ENCODE measurements at regions not wholly inside any gene's neighbourhood (a gene's known extent, or its start where the extent isn't known, plus 50 kb on each side); places are given as distances from the start of the nearest gene placed in this dataset.

- ATAC-seq: no peak
These were observed 242.5 kb downstream of the TTLL2 start for GRCh38 chr6:167567142-167568033.

- ATAC-seq: no peak
These were observed 243.6 kb downstream of the TTLL2 start for GRCh38 chr6:167568407-167569024.

DNA sequence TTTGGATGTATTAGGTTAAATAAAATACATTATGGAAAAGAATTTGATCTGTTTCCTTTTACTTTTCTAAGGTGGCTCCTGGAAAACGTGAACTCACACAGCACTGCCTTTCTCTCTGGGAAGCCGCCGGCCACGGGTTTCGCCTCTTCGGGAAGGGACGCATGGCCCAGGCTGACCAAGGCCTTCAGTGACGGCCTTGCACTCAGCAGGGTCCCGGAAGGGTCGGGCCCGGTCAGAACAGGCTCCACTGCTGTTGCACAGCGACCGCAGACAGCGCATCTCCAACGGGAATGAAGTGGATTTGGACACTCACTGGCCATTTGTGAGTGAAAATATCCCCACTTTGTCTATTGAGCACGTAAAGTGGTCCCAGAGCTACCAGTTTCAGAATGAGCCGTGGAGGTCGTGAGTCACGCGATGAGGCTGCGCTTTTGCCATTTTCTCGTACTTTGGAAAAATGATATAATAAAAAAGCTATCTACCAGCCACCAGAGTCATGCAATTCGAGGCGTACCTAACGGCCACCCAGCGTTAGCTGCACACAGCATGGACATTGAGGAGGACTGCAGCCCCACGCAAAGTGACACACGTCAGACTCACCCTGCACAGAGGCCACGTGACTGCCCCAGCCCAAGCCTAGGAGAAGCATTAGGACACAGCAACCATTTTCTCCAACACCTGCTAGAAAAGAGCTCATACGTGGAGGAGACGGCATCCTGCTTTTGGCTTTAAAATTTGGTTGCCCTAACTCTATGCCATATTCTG, 244.3 kb downstream of the TTLL2 start:
- no peak for ATAC-seq

GRCh38 chr6:167569879-167570278, 245.0 kb downstream of the TTLL2 start:
- no peak for ATAC-seq

DNA sequence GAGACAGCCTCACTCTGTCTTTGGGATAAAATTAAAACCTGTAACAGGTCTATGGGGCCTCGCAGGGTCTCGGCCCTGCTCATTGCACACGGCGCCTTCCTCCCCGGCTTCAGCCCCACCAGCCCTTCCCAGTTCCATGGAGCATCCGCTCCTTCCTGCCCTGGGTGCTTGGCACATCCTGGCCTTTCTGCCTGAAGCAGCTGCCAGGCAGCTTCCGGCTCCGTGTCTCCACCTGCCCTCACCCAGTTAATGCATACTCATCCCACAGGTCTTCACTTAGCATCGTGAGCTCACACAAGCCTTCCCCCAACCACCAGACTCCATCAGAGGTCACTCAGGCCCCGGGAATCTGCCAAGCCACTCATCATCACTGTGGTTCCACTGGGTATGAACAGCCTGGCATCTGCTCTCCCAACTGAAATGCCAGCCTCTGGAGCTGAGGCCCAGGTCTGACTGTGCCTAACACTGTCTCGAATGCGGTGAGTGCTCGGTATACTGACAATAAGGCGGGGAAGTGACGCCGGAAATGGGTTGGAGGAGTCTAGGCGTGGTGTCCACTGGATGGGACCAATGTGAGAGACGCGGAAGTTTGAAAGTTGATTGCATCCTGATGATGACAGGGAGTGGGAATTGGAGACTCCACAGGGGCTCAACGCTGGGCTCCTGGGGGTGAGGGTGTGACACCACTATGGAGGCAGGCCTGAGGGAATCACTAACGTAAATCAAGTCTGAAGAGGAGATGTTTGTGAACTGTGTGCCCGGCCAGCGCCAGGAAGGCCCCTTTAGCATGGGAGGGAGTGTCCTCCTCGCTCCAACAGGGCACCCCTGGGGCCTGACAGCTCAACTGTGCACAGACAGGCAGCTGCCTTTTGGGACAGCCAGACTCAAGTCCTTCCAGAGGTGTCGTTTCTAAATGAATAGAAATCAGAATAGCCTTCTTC, 245.8 kb downstream of the TTLL2 start:
- no peak for ATAC-seq

- no peak for ATAC-seq
These were observed 246.7 kb downstream of the TTLL2 start for GRCh38 chr6:167571550-167571949.

DNA sequence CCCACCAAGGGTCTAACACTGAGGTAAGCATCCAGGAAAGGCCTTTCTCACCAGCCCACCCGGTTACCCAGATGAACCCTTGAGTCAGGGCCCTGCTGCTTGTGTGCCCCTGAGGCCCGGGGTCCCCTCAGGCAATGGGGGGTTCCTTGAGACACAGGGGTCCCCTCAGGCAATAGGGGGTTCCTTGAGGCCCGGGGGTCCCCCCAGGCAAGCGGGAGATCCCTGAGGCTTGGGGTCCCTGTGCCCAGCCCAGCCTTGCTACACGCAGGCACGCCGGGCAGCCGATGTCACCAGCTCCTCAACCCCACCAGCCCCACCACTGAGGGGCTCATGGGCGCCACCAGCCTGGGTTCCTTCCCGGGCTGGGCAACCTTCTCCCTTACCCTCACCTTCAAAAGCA, 247.2 kb downstream of the TTLL2 start:
- no peak for ATAC-seq

DNA sequence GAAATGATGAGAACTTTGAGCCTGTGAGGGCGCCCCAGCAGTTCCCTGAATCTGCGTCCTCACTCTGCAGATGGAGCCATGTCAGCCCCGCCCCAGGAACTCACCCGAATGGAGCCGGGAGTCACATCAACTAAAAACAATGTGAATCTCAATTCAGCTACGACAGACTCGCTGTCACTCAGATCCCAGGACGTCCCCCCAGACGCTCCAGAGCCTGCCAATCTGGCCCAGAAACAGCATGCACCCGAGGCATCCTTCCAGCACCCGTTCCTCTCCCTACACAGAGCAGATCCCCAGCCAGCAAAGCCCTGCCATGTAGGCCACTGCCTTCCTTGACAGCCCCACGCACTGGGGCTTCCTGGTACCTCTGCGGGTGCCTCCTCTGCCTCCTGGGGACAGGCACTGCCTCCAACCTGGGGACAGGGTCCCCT, 248.0 kb downstream of the TTLL2 start:
- no peak for ATAC-seq

GRCh38 chr6:167573461-167574215, 248.8 kb downstream of the TTLL2 start:
- ATAC-seq: no peak

DNA sequence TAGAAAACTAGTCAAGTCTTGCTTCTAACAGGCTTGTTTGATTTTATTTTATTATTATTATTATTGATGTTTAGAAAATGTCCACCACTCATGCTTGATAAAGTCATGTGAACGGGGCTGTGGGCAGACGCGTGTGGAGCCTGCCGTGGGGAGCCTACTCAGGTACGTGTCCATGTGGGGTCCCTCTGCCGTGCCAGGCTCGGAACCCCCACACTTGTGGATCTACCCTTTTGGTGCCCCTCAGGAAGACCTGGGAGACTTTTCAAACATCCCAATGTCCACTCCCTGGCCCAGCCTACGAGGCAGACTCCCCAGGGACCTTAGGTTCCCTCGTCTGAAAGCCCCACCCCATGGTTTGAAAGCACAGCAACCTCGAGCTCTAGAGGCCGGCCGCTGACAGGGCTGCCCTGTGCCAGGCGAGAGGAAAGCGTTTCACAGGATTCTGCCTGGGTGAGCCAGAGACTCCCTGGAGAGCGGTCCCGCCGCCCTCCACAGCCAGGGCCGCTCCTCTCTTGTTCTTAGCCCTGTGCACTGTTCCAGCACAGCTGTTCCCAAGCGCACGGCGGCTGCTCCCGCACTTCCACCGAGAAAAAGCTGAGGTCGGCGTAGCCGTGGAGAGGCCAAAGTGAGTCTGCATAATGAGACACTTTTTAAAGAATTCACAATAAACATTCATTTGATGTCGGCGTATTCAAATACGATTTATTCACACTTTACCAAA, 249.7 kb downstream of the TTLL2 start:
- ATAC-seq: no peak

DNA sequence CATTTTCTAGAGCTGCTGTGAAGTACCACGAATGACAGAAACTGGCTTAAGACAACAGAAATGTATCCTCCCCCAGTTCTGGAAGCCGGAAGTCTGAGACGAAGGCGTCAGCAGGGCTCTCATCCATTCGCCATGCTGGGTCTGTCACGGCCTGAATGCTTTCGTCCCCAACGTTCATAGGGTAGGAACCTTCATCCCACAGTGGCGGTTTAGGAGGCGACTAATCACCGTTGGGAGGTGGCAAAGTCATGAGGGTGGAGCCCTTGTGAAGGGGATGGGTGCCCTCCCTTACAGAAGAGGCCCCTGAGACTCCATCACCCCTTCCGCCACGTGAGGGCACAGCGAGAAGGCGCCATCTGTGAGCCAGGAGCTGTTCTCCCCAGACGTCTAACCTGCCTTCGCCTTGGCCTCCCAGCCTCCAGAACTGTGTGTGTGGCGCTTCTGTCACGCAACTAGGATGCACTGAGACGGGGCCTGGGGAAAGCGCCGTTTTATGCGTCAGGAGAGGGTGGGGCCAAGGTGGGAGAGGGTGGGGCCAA, 250.3 kb downstream of the TTLL2 start:
- ATAC-seq: no peak

DNA sequence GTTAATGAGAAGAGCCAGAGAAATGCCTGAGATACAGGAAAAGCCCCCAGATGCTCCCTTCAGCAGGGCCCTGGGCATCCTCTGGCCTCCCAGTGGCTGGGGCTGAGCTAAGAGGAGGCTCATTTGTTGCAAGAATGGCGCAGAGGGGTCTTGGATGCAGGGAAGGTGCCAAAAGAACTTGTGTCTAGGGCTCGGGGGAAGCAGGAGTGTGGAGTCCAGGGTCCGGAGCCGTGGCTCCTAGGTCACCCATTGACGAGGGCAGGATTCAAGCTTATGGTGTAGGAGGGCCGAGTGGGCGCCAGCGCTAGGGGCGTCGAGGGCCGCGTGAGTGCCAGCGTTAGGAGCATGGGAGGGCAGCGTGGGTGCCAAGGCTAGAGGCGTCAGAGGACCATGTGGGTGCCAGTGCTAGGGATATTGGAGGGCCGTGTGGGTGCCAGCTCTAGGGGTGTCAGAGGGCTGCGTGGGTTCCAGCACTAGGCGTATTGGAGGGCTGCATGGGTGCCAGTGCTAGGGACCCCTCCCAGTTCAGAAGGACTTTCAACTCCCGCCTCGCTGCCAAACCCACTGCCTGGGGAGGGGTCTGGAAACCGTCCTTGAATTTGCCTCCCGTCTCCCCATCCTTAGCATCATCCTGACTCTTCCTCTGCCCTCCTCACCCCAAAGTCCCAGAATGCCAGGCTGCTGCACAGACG, 250.5 kb upstream of the AFDN start:
- no peak for ATAC-seq

DNA sequence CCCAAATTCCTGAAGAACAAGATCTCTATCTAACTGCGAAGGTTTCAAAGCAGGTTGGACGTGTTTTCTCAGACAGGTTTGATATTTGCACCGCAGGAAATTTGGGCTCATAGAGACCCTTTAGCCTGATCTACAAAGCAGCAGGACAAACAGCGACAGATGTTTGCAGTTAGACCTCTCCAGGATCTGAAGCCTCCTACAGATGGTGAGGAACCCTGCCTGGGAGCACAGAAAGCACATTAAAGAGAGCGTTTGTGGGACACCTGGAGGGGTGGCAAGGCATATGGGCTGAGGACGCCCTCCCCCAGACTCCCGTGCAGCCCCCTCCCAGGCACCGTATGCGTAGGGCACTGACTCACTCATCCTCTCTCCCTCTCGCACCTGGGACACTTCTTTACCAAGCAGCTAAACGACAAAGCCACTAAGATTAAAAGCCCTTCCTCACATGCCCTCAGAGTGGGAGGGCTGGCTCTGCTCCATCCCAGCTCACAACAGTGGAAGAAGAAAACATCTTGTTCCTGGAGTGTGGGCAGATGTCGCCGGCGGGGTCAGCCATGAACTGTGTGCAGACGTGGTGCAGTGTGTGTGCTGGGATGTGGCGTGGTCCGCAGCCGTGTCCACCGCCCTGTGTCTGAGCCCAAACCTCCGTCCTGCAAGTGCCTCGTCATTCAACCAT, 249.7 kb upstream of the AFDN start:
- ATAC-seq: no peak

- no peak for ATAC-seq
These were observed 248.8 kb upstream of the AFDN start for GRCh38 chr6:167577891-167578361.

- ATAC-seq: no peak
These were observed 248.3 kb upstream of the AFDN start for GRCh38 chr6:167578371-167578901.

- ATAC-seq: no peak
These were observed 246.7 kb upstream of the AFDN start for GRCh38 chr6:167579806-167580618.

DNA sequence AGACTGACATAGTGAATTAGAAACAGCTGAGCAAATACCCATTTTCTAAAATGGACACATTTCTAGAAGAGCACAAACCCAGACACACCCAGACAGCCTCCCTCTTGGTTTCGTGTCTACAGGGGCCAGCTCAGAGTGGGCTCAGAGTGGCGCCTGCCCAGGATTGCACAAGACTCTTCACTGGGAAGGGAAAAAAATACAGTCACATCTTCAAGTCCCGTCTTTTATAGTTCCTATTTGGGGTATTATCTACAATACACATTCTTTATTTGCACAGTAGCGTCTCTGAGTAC, 246.1 kb upstream of the AFDN start:
- ATAC-seq: no peak

DNA sequence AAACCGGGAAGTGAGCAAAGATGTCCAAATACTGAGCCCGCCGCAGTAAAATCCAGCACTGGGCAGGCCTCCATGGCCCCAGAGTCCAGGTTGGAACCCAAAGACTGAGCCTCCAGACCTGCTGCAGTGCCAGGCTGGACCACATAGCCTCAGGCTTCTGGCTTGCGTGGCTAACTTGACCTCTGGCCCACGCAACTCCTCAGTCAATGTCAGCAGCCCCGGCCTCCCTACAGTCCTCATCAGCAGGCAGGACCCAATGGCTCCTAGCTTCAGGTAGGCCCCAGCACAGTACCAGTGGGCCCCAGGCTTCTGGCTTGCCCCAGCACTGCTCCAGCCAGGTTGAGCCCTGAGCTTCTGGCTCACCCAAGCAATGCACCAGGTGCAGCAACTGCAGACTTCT, 245.1 kb upstream of the AFDN start:
- no peak for ATAC-seq
